ENCODE measurements at regions not wholly inside any gene's neighbourhood (a gene's known extent, or its start where the extent isn't known, plus 50 kb on each side); places are given as distances from the start of the nearest gene placed in this dataset.

DNA sequence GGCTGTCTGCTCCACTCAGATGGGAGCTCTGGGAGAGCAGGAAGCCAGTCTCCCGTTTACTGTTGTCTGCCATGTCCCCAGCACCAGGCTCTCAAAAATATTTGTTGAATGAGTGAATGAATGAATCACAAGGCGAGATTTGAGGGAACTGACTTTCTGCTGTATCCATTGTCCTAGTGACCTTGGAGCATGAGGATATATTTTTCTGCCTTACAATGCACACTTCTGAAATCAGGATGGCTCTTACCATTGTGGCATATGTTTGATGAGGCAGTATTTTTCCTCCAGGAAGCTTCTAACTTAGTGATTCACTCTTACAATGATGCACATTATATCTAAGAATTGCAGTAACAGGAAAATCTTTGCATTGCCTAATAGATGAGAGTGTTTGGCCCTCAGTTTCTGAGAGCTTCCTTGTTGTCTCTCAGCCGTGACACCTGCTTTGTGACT is 136.4 kb downstream of the RPS24 start:
- TF ChIP-seq, protein P1, sequence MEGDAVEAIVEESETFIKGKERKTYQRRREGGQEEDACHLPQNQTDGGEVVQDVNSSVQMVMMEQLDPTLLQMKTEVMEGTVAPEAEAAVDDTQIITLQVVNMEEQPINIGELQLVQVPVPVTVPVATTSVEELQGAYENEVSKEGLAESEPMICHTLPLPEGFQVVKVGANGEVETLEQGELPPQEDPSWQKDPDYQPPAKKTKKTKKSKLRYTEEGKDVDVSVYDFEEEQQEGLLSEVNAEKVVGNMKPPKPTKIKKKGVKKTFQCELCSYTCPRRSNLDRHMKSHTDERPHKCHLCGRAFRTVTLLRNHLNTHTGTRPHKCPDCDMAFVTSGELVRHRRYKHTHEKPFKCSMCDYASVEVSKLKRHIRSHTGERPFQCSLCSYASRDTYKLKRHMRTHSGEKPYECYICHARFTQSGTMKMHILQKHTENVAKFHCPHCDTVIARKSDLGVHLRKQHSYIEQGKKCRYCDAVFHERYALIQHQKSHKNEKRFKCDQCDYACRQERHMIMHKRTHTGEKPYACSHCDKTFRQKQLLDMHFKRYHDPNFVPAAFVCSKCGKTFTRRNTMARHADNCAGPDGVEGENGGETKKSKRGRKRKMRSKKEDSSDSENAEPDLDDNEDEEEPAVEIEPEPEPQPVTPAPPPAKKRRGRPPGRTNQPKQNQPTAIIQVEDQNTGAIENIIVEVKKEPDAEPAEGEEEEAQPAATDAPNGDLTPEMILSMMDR (conservative IDR thresholded peaks at IDR 0.05; ENCODE audit: low read depth, low read length), result no peak
- TF ChIP-seq EZH2 (IDR thresholded peaks at IDR 0.05; ENCODE audit: low read length, unreplicated experiment), result no peak

All from PC-3 (cell line).